Neural cell (in vitro differentiated cells): ENCODE measurements at regions not wholly inside any gene's neighbourhood (a gene's known extent, or its start where the extent isn't known, plus 50 kb on each side); places are given as distances from the start of the nearest gene placed in this dataset.

Experiments
- CTCF ChIP-seq: fragments of 450-650 bp; IDR thresholded peaks from 2 replicates; pipeline ENCODE4 v1.5.1; 2014; ENCODE audit warnings: antibody characterized with exemption, mild to moderate bottlenecking, moderate library complexity; ENCODE audit not compliant: poor library complexity, severe bottlenecking
- EP300 ChIP-seq: fragments of 450-650 bp; conservative IDR thresholded peaks from 2 replicates; pipeline ENCODE4 v1.6.1; 2014; ENCODE audit warnings: antibody characterized with exemption, mild to moderate bottlenecking, moderate library complexity; ENCODE audit not compliant: poor library complexity, severe bottlenecking
- EZH2 ChIP-seq: fragments of 200-600, 300-800 bp; shearing (Covaris generic), sonication (generic); IDR thresholded peaks from 2 replicates; pipeline ENCODE4 v1.6.1; 2014; ENCODE audit warnings: antibody characterized with exemption, low read length, borderline replicate concordance, mild to moderate bottlenecking; ENCODE audit not compliant: insufficient read depth, poor library complexity, severe bottlenecking
- MXI1 ChIP-seq: fragments of 450-650 bp; conservative IDR thresholded peaks from 2 replicates; pipeline ENCODE4 v1.6.1; 2014; ENCODE audit warnings: antibody characterized with exemption, mild to moderate bottlenecking; ENCODE audit not compliant: poor library complexity, severe bottlenecking
- POLR2AphosphoS5 ChIP-seq: IDR thresholded peaks from 2 replicates; pipeline ENCODE4 v1.6.1; 2012
- RAD21 ChIP-seq: fragments of 450-650 bp; conservative IDR thresholded peaks from 2 replicates; pipeline ENCODE4 v1.6.1; 2014; ENCODE audit warnings: antibody characterized with exemption, mild to moderate bottlenecking, moderate library complexity
- REST ChIP-seq: IDR thresholded peaks from 2 replicates; pipeline ENCODE4 v1.6.1; 2012; ENCODE audit warnings: borderline replicate concordance
- TAF1 ChIP-seq: IDR thresholded peaks from 2 replicates; pipeline ENCODE4 v1.6.1; 2012; ENCODE audit warnings: low read depth

GRCh38 chr10:65090991-65091390 lies 1569.8 kb downstream of the REEP3 start:
- no peak for TF ChIP-seq EP300
- no peak for TF ChIP-seq EZH2
- TF ChIP-seq CTCF: no peak
- TF ChIP-seq POLR2AphosphoS5: no peak
- TF ChIP-seq RAD21: no peak
- TF ChIP-seq REST: no peak
- no peak for TF ChIP-seq MXI1
- TF ChIP-seq TAF1: no peak
